ENCODE measurements at regions not wholly inside any gene's neighbourhood (a gene's known extent, or its start where the extent isn't known, plus 50 kb on each side); places are given as distances from the start of the nearest gene placed in this dataset.

DNA sequence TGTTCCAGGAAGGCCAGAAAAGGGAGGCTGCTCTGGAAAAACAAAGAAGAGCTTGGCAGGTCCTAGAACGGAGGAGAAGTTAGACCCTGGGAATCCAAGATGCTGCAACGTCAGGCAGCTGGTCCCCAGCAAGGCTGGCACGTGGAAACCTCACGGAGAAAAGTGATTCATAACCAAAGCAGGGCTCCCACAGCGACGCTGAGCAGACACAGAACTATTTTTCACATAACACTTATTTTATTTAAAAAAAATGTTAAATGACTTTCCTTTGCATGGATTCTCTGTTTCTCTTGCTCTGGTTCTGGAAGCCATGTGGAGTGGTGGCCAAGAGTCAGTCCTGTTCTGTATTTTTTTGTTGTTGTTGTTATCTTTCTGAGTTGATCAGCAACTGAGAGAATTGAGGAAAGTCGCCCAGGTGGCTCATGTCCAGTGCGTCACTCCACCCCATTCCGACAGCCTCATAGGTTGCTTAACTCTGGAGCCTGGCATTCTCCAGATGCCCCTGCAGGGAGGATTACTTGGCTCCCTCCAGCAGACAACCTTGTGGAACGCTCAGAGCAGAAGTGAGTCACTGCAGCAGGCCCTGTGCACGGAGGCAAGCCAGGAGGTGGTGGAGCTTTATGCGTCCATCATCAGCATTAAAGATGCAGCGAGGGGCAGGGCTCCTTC lies 229.9 kb upstream of the HDAC4 start:
- no peak for DNase-seq (ENCODE audit: low read depth in 2 of 2)

GRCh38 chr2:239629926-239630617 lies 229.3 kb upstream of the HDAC4 start:
- DNase-seq (ENCODE audit: low read depth in 2 of 2) = no peak

DNA sequence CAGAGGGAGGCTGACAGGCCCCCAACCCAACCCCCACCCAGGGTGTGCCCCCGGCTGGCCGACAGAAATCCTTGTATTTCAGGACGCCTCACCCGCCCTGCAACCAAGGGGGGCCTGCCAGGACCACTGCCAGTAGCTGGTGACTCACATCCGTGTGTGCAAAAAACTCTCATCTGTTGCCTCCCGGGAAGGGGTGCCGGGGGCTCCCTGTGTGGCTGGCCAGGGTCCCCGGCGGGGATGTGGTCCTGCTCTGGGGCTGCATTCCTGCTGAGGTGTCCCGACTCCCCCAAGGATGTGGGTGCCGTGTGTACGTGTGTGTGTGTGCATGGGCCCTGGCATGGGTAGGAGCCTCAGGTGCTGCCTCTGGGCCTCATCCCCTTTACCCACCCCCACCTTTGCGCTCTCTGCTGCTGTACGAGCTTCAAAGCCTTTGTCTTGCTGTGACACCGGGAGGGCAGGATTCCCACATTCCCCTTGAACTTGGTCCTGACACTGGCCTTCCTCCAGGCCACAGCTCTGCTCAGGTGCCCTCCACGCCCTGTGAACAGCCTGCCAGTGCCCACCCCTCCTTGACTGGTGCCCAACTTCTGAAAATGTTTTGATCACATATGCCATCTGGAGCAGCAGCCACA lies 226.3 kb upstream of the HDAC4 start:
- DNase-seq (ENCODE audit: low read depth in 2 of 2) = no peak

GRCh38 chr2:239625971-239626734 lies 225.3 kb upstream of the HDAC4 start:
- no peak for DNase-seq (ENCODE audit: low read depth in 2 of 2)

- no peak for DNase-seq (ENCODE audit: low read depth in 2 of 2)
Measured at GRCh38 chr2:239625156-239625845, 224.5 kb upstream of the HDAC4 start.

DNA sequence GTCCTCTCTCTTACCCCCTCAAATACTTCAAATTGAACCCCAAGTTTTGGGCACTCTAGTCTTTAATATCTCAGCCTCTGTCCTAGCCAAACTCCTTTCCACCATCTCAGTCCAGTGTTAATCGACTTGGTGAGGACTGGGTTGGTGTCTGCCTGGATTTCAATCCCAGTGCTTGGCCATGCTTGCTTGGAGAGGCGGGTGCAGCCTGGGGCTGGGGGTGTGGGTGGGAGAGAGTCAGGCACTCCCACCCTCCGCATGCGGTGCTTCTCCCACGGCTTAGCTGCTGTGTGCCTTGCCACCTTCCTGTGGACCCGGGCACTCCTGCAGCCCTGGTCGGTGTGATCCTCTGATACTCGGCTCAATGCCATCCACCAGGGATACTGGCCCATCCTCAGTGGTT lies 220.8 kb upstream of the HDAC4 start:
- no peak for DNase-seq (ENCODE audit: low read depth in 2 of 2)

DNA sequence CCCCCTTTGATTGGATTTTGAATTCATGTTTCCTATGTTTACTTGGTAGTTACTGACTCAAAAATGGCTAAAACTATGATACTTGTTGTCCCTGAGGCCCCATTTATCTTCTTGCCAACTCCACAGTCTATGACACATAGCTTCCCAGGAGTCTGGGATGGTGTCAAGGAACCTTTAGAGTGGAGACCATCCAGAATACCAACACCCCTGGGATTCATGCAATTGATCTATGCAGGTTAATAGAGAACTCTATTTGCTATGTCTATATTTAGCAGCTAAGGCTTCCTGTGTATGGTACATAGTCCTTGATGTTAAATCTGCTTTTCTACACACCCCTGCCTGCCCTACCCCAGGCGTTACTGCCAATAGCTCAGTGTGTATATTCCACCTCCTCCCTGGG lies 218.5 kb upstream of the HDAC4 start:
- no peak for DNase-seq (ENCODE audit: low read depth in 2 of 2)

GRCh38 chr2:239616729-239617128 lies 215.9 kb upstream of the HDAC4 start:
- no peak for DNase-seq (ENCODE audit: low read depth in 2 of 2)

- no peak for DNase-seq (ENCODE audit: low read depth in 2 of 2)
Measured at GRCh38 chr2:239612133-239612532, 211.3 kb upstream of the HDAC4 start.

DNA sequence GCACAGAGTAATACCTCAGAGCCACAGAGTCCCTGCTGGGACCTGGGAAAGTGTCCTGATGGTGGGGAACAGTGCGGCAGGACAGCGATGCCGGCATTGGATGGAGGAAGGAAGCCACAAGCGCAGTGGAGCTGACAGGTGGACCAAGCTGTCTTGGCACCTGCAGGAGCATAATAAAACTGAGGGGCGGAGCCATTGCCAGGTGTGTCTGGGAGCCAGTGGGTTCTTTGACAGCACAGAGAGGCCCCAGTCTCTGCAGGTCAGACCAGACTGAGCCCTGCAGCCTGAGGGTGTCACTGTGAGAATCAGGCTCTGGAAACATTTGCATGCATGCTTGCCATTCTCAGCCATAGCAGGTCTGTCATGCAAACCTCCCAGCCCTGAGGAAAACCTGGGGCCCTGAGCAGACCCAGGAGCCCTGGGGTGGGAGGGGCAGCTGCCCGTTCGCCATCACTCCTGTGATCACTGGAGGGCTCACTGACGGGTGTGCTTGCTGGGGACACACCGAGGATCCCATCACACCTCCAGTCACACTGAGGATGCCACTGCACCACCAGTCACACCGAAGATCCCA lies 210.5 kb upstream of the HDAC4 start:
- no peak for DNase-seq (ENCODE audit: low read depth in 2 of 2)

GRCh38 chr2:239610457-239611221 lies 209.8 kb upstream of the HDAC4 start:
- no peak for DNase-seq (ENCODE audit: low read depth in 2 of 2)

DNA sequence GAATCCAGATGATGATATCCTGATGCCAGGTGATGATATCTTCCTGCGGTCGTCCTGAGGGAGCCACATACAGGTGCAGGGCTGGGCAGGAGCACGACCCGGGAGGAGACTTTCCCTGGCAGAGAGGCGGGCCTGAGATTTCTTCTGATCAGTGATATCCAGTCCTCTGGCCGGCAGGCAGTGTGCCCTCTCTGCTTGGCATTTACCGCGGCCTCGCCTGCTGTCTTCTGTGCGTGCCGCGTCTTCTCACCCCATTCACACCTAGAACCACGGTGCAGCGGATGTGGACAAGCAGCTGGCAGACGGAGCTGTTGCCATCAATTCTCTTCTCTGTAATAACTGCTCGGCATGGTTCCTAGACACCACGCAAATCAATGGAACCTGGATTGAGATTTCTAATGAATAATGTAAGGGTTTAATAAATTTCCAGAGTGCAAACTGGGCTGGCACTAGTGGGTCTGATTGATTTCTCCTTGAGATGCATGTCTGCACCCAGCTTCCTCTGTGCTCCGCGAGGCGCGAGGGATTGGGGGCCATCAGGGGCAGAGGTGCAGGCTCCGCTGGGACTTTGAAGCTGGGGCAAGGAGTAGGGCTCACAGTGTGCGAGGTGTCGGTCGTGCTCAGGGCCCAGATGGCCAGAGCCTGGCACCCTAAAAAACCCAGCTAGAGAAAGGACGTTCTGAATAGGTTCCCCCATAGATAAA lies 208.9 kb upstream of the HDAC4 start:
- DNase-seq (ENCODE audit: low read depth in 2 of 2) = no peak

GRCh38 chr2:239609162-239609561 lies 208.3 kb upstream of the HDAC4 start:
- DNase-seq (ENCODE audit: low read depth in 2 of 2) = no peak

DNA sequence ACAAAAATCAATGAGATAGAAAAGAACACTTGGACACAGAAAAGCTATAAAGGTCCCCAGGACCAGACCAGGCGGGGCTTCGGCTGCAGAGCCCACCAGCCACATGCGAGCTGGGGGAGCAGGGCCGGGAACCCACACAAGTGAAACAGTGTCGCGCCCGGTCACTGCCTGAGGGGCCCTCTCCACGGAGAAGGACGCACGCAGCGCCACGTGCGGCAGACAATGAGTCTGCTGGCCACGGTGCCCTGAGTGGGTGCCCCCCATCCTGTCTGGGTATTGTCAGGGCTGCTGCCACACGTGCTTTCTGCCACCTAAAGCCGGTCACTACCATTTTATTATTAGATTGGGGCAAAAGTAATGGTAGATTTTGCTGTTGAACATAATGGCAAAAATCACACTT lies 207.9 kb upstream of the HDAC4 start:
- DNase-seq (ENCODE audit: low read depth in 2 of 2) = no peak

DNA sequence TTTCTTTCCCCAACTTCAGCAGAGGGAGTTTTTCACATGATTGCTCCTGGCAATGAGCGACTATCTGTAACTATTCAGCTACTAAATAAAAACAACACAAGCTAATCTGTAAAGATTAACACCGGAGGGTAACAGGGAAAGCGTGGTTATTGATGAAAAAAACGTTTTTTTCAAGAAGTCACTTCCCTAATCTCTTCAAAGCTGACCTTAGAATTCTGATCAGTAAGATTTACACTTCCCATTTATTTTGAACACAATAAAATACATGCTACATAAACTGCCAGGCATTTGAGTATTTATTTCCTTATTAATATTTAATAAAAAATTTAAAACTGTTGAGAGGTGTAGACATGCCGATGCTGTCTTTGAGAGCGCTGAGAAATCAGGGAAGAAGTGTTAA lies 207.4 kb upstream of the HDAC4 start:
- DNase-seq (ENCODE audit: low read depth in 2 of 2) = no peak

DNA sequence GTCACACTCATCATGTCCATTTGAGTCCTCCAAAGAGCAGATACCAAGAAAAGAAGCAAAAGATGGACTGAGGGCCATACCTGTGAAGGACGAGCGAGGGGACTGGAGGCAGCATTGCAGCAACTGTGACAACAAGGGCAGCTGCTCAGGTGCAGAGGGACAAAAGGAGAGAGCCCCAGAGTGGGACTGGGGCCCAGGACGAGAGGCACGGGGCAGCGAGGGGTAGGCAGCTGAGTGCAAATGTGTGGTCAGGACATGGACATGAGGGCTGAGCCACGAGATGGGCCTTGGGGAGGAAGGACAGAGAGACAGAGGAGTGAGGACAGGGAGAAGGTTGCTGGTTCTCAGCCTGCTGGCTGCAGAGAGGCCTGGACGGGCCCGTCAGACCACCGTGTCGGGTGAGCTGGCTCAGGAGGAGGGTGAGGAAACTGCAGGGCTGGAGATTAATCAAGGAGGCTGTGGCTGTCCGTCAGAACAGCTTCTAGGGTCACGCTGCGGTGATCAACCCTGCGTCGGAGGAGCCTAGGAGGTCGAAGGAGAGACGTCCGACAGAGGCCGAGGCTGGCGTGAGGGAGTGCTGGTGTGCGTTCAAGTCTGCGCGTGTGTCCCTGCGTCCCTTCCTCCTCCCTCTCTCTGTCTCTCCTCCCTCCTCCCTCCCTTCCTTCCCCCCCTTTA lies 206.8 kb upstream of the HDAC4 start:
- DNase-seq (ENCODE audit: low read depth in 2 of 2) = no peak

GRCh38 chr2:239606741-239607516 lies 206.1 kb upstream of the HDAC4 start:
- no peak for DNase-seq (ENCODE audit: low read depth in 2 of 2)

- DNase-seq (ENCODE audit: low read depth in 2 of 2) = no peak
Measured at GRCh38 chr2:239605976-239606375, 205.2 kb upstream of the HDAC4 start.

DNA sequence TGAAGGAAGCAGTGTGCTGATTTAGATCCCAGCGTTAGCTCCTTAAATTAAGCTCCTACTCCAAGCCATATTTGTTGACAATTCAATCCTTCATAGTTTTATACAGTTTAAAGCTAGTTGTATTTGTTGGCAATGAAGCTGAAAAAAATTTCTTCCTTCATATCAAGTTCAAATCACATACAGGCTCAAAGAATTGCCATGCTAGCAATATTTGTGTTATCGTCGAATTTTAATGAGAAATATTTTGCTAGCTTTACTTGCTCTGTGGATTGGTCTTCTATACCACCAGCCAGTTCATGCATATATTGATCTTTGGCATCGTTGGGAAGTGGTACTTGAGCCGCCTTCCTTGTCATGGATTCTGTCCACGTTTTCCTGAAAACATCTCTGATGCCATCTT lies 204.6 kb upstream of the HDAC4 start:
- no peak for DNase-seq (ENCODE audit: low read depth in 2 of 2)
